HUES6 (cell line): ENCODE measurements at regions not wholly inside any gene's neighbourhood (a gene's known extent, or its start where the extent isn't known, plus 50 kb on each side); places are given as distances from the start of the nearest gene placed in this dataset.

Source experiments
- H3K27ac ChIP-seq: 2 replicates; pipeline ENCODE4 v1.7.0; 2013; ENCODE audit warnings: low read depth, mild to moderate bottlenecking, low read length, inconsistent platforms
- H3K27me3 ChIP-seq: 2 replicates; pipeline ENCODE4 v1.6.1; 2013; ENCODE audit warnings: low read length; ENCODE audit not compliant: control insufficient read depth, insufficient read depth
- H3K36me3 ChIP-seq: 2 replicates; pipeline ENCODE4 v1.6.1; 2013; ENCODE audit warnings: low read length; ENCODE audit not compliant: control insufficient read depth, insufficient read depth
- H3K4me1 ChIP-seq: 2 replicates; pipeline ENCODE4 v1.6.1; 2013; ENCODE audit warnings: low read length; ENCODE audit not compliant: control insufficient read depth, insufficient read depth
- H3K4me3 ChIP-seq: 2 replicates; pipeline ENCODE4 v1.5.1; 2013; ENCODE audit warnings: low read depth, low read length
- H3K9ac ChIP-seq: one replicate; pipeline ENCODE4 v1.6.1; 2013; ENCODE audit warnings: mild to moderate bottlenecking, low read length
- H3K9me3 ChIP-seq: 2 replicates; pipeline ENCODE4 v1.6.1; 2013; ENCODE audit warnings: low read depth, low read length; ENCODE audit not compliant: control insufficient read depth, insufficient read depth

- H3K27ac ChIP-seq, result no peak overlapping the region
- no peak overlapping the region for H3K9ac ChIP-seq
- no peaks in the 10 kb centered on the region for H3K36me3 ChIP-seq
- H3K9me3 ChIP-seq, result no peaks in the 10 kb centered on the region
- no peak overlapping the region for H3K4me3 ChIP-seq
- H3K27me3 ChIP-seq, result no peaks in the 10 kb centered on the region
- H3K4me1 ChIP-seq, result no peaks in the 10 kb centered on the region
Observed at GRCh38 chr7:25333296-25333928, 105.1 kb upstream of the NPVF start.

GRCh38 chr7:25347360-25348066 lies 119.2 kb upstream of the NPVF start:
- H3K36me3 ChIP-seq, result no peaks in the 10 kb centered on the region
- no peaks in the 10 kb centered on the region for H3K27me3 ChIP-seq
- no peak overlapping the region for H3K9ac ChIP-seq
- H3K27ac ChIP-seq, result no peak overlapping the region
- no peaks in the 10 kb centered on the region for H3K4me1 ChIP-seq
- H3K9me3 ChIP-seq, result no peaks in the 10 kb centered on the region
- H3K4me3 ChIP-seq, result no peak overlapping the region

GRCh38 chr7:25348104-25348503 lies 119.8 kb upstream of the NPVF start:
- H3K36me3 ChIP-seq, result no peaks in the 10 kb centered on the region
- no peak overlapping the region for H3K27ac ChIP-seq
- no peaks in the 10 kb centered on the region for H3K9me3 ChIP-seq
- H3K9ac ChIP-seq, result no peak overlapping the region
- no peak overlapping the region for H3K4me3 ChIP-seq
- no peaks in the 10 kb centered on the region for H3K27me3 ChIP-seq
- H3K4me1 ChIP-seq, result no peaks in the 10 kb centered on the region

GRCh38 chr7:25349283-25350017 lies 121.2 kb upstream of the NPVF start:
- H3K4me3 ChIP-seq, result no peak overlapping the region
- no peaks in the 10 kb centered on the region for H3K4me1 ChIP-seq
- no peaks in the 10 kb centered on the region for H3K27me3 ChIP-seq
- H3K9me3 ChIP-seq, result no peaks in the 10 kb centered on the region
- H3K36me3 ChIP-seq, result no peaks in the 10 kb centered on the region
- no peak overlapping the region for H3K27ac ChIP-seq
- no peak overlapping the region for H3K9ac ChIP-seq

DNA sequence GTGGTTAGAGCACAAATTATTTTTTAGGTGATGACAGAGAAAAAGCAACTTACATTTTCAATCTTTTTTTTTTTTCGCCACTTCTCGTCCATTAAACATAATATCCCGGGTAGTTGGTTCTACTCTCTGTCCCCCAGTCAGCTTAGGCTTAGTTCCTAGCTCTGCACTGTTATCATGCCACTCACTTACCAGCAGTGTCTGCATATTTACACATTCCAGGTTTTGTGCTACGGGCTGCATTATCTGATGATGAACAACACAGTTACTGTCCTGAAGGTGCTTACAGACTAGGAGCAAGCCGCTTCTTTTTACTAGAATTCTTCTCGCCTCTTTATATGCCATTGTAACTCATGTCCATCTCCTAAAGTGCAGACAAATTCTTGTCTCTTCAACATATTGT lies 121.8 kb upstream of the NPVF start:
- H3K4me1 ChIP-seq, result no peaks in the 10 kb centered on the region
- no peaks in the 10 kb centered on the region for H3K36me3 ChIP-seq
- no peak overlapping the region for H3K4me3 ChIP-seq
- H3K27ac ChIP-seq, result no peak overlapping the region
- H3K9me3 ChIP-seq, result no peaks in the 10 kb centered on the region
- no peaks in the 10 kb centered on the region for H3K27me3 ChIP-seq
- no peak overlapping the region for H3K9ac ChIP-seq

DNA sequence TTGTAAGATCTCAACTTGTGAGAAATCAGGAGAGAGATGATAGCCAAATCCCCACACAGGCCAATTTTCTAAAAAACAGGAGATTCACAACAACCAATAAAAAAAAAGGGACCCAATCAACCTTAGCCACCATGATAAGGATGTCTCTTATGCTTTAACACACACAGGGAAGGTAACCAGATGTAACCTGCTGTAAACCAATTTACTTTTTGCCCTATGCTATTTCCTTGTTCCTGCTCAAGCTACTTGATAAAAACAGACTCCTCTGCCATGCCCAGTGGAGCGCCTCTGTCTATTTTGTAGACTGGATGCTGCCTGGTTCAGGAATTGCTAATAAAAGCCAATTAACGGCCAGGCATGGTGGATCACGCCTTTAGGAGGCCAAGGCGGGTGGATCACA lies 123.5 kb upstream of the NPVF start:
- Histone ChIP-seq H3K36me3 (no peaks in the 10 kb centered on the region), H3K9me3 (no peaks in the 10 kb centered on the region), H3K9ac (no peak overlapping the region), H3K4me1 (no peaks in the 10 kb centered on the region), H3K27me3 (no peaks in the 10 kb centered on the region), H3K27ac (no peak overlapping the region), H3K4me3 (no peak overlapping the region)

DNA sequence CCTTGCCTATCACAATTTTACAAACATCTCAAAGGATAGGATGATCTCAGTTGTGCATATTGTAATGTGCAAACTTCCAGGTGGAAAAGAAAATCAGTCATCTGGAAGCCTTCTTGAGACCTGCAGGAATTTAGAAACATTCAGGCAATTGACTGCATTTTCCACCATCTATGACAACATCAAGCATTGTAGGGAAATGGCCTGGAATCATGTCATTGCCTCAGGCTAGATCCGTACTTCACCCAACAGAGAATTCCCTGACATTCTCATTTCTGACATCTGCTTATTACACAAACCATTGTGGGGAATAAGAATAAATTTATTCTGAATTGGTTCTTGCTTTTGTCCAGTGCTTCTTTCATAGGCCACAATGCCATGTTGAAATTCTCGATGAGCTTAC lies 124.9 kb upstream of the NPVF start:
- Histone ChIP-seq H3K4me3 (no peak overlapping the region), H3K9ac (no peak overlapping the region), H3K27me3 (no peaks in the 10 kb centered on the region), H3K9me3 (no peaks in the 10 kb centered on the region), H3K27ac (no peak overlapping the region), H3K36me3 (no peaks in the 10 kb centered on the region), H3K4me1 (no peaks in the 10 kb centered on the region)

GRCh38 chr7:25353732-25354131 lies 125.4 kb upstream of the NPVF start:
- H3K4me3 ChIP-seq, result no peak overlapping the region

GRCh38 chr7:25356534-25357151 lies 128.4 kb upstream of the NPVF start:
- Histone ChIP-seq H3K4me3 (no peak overlapping the region), H3K27ac (no peak overlapping the region), H3K27me3 (no peaks in the 10 kb centered on the region)

More at GRCh38 chr7:25353732-25354131, 125.4 kb upstream of the NPVF start:
- H3K9ac ChIP-seq, result no peak overlapping the region
- no peaks in the 10 kb centered on the region for H3K4me1 ChIP-seq
- H3K36me3 ChIP-seq, result no peaks in the 10 kb centered on the region
- no peaks in the 10 kb centered on the region for H3K9me3 ChIP-seq
- H3K27me3 ChIP-seq, result no peaks in the 10 kb centered on the region
- H3K27ac ChIP-seq, result no peak overlapping the region

DNA sequence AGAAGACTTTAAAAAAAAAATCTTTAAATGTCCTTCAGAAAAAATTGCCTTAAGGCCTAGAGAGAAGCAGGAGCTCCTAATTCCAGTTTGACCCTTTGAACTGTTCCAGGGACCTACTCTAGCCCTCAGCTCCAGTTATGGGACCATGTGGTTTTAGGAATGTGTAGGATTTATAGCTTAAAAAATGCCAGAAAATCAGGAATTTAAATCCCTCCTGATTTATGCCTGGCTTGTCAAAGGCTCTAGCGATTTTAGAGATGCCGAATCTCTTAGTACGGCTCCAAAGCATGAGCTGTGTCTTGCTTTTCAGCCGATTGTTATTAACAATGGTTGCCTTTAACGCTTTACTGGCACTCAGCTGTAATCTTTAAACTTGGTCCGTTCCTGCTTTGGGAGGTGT lies 130.6 kb upstream of the NPVF start:
- H3K27me3 ChIP-seq, result no peaks in the 10 kb centered on the region
- H3K36me3 ChIP-seq, result no peaks in the 10 kb centered on the region
- 0 out of 2 replicates have a peak, but pooled peaks cover 3% of the 10 kb centered on the region for H3K9me3 ChIP-seq
- H3K4me3 ChIP-seq, result no peak overlapping the region
- peaks cover 6% of the 10 kb centered on the region; the same call in 1 of the 2 replicates for H3K4me1 ChIP-seq
- H3K9ac ChIP-seq, result no peak overlapping the region
- no peak overlapping the region for H3K27ac ChIP-seq

More at GRCh38 chr7:25356534-25357151, 128.4 kb upstream of the NPVF start:
- Histone ChIP-seq H3K36me3 (no peaks in the 10 kb centered on the region), H3K9me3 (0 out of 2 replicates have a peak, but pooled peaks cover 3% of the 10 kb centered on the region), H3K4me1 (peaks cover 6% of the 10 kb centered on the region; the same call in 1 of the 2 replicates), H3K9ac (no peak overlapping the region)
